ENCODE measurements at regions not wholly inside any gene's neighbourhood (a gene's known extent, or its start where the extent isn't known, plus 50 kb on each side); places are given as distances from the start of the nearest gene placed in this dataset.

DNA sequence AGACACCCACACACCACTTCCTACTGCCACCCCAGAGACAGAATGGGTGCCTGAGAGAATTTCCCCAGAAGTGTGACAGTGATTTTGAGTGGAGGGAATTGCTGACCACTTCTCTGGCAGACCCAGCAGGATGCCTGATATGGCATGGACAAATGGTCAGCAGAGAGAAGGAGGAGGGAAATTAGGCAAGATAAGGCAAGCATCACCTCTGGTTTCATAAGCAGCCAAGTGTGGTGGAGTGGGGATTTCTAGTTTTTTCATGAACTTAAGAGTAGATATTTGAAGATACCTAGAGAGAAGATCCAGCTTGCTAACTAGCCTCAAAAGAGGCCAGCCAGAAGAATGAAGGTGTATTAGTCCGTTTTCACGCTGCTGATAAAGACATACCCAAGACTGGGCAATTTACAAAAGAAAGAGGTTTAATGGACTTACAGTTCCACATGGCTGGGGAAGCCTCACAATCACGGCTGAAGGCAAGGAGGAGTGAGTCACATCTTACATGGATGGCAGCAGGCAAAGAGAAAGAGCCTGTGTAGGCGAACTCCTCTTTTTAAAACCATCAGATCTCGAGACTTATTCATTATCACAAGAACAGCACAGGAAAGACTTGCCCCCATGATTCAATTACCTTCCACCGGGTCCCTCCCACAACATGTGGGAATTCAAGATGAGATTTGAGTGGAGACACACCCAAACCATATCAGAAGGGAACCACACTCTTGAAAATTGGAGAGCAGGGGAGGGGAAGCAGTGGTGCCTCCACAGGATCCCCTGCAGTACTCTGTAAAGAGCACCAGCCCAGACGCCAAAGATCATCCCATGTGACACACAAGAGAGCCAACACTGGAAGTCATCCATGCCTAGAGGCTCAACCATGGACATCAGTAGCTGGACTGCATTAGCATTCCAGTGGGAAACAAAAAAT is 64.2 kb downstream of the RBM43 start:
- no peak for DNase-seq

- no peak for DNase-seq
Observed at GRCh38 chr2:151193576-151193975, 68.1 kb downstream of the RBM43 start.

- no peak for DNase-seq
Observed at GRCh38 chr2:151192681-151193080, 69.0 kb downstream of the RBM43 start.

- DNase-seq = no peak
Observed at GRCh38 chr2:151191001-151191400, 70.7 kb downstream of the RBM43 start.

- DNase-seq = no peak
Observed at GRCh38 chr2:151189125-151189524, 72.5 kb downstream of the RBM43 start.

DNA sequence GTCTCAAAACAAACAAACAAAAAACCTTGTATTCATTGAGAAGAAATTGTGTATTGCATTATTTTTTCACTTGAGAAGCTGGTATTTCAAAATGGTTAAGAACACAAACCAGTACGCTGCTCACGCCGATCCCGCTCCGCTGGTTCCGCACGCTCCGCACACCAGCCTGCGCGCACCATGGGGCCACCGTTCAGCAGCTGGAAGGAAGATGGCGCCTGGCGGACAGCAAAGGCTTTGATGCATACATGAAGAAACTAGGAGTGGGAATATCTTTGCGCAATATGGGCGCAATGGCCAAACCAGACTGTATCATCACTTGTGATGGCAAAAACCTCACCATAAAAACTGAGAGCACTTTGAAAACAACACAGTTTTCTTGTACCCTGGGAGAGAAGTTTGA is 75.7 kb downstream of the RBM43 start:
- no peak for DNase-seq

DNA sequence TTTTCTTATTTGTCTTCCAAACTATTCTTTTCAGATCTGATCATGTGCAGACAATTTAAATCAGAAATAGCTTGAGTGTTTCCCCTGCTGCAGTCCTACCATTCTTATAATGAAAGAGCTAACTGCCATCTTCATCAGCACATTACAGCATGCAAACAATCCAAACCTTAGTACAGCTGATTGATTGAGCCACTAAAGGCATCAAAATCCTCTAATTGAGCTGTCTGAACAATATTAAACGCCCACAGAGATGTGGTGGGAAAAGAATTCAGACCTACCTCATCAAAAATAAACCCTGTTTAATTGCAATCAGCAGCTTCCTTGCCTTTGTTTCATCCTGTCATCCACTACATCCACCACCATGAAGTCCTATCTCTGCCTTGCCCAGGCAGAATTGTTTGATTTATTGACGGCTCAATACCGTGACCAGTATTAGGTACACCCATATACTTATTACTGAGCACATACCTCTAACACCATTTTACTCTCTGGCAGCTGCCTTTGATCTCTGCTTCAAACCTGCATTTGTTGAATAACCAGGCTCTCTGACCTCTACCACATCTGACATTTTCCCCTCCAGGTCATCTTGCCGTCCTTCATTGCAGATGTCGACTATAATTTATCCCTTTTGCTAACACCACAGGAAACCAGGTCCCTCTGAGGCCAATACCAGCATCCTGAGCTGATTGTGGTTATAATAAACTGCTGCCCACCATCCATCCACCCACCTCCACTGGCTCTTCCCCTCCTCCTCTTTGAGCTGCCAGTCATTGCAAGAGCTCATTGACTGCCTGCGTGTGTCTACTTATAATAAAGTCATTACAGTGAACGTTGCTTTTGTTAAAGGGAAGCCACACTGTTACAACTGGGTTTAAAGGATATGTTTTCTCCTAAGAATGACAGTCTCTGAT is 78.5 kb downstream of the RBM43 start:
- DNase-seq = no peak

DNA sequence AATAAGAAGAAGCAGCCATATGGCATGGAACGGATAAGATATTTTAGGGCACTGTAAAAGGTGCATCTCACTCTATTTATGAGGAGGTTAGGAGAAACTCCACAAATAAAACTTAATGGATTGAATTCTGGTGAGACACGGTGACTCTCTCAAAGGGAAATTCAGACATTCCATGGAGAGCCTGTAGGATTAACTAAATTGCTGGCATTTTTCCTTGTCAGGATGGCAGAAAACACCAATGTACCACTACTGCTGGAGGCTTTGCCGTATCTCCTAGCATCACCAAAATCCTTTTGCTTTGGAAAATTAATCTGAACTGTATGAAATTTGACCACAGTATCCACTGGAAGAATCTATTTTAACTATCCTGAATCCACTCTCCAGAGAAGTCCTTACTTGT is 79.3 kb downstream of the RBM43 start:
- DNase-seq = no peak

GRCh38 chr2:151181524-151181923 is 80.1 kb downstream of the RBM43 start:
- no peak for DNase-seq

GRCh38 chr2:151180123-151180522 is 81.5 kb downstream of the RBM43 start:
- DNase-seq = no peak

GRCh38 chr2:151178207-151178606 is 83.5 kb downstream of the RBM43 start:
- DNase-seq = no peak

DNA sequence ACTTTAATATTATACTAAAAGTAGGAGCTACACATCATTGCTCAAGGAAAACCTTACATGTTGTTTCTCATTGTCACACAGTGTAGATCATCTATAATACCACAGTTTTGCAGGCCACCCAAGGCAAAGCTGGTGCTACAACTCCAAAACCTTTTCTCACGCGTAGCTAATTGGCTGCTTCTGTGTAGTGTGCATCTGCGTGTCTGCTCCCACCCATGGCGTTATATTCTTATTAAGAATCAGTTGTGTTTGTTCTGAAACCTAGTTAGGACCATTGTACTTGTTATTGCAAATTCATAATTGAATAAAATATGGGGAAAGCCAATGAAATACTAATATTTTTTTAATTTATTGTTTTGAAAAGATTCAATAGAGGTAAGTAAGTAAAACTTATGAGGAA is 83.9 kb downstream of the RBM43 start:
- no peak for DNase-seq

DNA sequence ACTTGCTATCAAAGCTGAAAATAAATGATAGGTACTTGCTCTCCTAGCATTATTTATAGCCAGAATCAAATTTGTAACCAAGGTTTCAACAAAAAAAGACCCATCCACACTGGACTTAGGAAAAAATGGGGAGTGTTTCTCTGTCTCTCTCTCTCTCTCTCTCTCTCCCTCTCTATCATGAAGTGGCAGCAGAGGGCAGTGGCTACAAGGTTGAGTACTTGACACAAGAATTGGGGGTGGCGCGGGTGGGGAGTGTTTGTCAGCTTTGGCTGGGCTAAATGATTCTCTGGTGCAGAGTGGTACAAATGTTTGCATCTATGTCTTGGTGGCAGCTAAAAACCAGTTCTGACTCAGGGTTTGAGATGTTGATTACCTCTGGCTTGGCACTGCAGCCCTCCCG is 85.0 kb downstream of the RBM43 start:
- no peak for DNase-seq

GRCh38 chr2:151175864-151176263 is 85.8 kb downstream of the RBM43 start:
- DNase-seq = no peak

- DNase-seq = no peak
Observed at GRCh38 chr2:151174127-151174526, 87.5 kb downstream of the RBM43 start.

- no peak for DNase-seq
Observed at GRCh38 chr2:151171186-151171585, 90.5 kb downstream of the RBM43 start.

- no peak for DNase-seq
Observed at GRCh38 chr2:151166410-151166809, 95.3 kb downstream of the RBM43 start.

GRCh38 chr2:151165105-151165684 is 96.5 kb downstream of the RBM43 start:
- no peak for DNase-seq

DNA sequence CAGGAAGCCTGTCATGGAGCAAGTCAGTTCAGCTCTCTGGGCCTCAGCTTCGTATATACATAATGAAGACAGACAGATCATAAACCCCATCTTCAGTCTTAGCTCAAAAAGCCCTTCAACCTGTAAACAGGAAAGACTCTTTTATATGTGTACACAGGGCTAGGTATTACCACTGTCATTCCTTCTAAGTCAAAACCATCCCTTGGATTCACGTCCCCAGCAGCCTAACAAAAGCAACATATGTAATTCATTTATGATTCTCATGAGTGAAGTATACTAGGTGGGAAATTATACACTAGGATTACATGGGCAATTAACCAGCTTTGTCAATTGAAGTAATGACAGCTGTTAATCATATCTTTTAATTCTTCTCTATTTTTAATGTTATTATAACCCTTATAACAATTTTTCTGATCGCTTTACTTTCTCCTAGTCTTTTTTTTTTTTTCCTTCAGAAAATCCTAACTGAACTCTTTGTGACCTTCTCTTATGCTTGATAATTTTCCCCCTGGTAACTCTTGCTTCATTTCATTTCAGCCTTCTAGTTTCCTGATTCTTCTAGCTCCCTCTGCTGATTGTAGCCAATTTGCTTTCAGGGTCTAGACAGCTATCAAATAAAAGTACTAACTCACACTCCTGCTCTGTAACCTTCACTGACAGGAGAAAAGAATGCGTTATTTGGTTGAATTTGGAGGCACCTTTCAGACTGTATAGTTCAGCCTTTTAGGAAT is 99.7 kb downstream of the RBM43 start:
- no peak for DNase-seq

DNA sequence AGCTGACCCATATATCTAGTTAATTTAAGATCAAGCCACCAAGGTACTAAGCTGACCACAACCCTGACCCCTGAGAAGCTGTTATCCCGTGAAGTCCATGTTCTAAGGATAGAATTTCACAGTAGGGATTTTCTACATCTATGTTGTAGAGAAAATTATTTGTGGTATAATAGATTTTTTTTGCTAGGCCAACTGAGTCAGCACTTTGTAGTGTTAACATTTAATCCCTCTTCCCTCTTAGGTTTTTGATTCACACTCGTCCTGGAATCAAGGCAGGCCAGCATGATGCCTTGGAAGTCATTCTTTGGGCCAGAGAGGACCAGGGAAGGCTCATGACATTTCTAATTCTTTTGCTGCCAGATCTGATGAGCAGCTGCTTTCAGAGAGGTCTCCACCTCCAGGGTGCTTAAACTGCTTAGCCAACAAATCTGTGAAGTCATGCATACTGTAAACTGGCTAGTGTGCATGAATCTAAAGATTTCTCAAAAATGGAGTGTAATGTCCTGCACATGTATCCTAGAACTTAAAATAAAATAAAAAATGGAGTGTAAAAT is 102.5 kb downstream of the RBM43 start:
- DNase-seq = no peak

GRCh38 chr2:151157000-151157735 is 104.5 kb downstream of the RBM43 start:
- DNase-seq = no peak

DNA sequence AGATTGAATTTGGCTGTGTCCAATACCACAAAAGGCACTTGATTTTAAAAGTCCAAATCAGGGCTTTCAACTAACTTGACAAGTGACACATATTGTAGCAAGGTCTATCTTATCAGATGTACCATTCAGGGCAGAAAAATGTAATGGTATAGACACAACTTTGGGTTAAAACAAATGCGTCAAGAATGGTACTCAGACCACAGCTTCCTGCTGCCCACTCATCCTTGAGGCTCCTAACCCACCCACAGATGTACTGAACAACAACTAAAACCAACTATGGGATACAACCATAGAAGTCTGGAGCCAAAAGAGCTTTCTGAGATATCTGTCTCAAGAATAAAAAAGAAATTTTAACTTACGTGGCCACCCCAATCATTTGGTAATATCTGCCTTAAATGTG is 105.2 kb downstream of the RBM43 start:
- no peak for DNase-seq
